ENCODE measurements at regions not wholly inside any gene's neighbourhood (a gene's known extent, or its start where the extent isn't known, plus 50 kb on each side); places are given as distances from the start of the nearest gene placed in this dataset.
"Not testable (repeated sequence)": the region's sequence is repeated elsewhere in the genome, so short reads cannot be mapped to it uniquely, and the experiment has no call there.

GRCh38 chr3:118805007-118805406 is 229.6 kb downstream of the IGSF11 start:
- WGBS, 2 donors: 42 to 54% methylated on average over 2 of the region's 2 CpGs
- TF ChIP-seq POLR2A (IDR thresholded peaks at IDR 0.05): no peak
- TF ChIP-seq CTCF (IDR thresholded peaks at IDR 0.05): no peak
- intact Hi-C loops (cut with DNase I; ENCODE audit: low total_unique reads): no loop called here
- no peak for DNase-seq (ENCODE audit: low spot score in 2 of 2)
- H3K4me3 ChIP-seq (ENCODE audit: low read depth, poor library complexity, severe bottlenecking): no peak overlapping the region

- no peak for TF ChIP-seq CTCF (IDR thresholded peaks at IDR 0.05)
- no peak for TF ChIP-seq POLR2A (IDR thresholded peaks at IDR 0.05)
- no peak overlapping the region for H3K4me3 ChIP-seq (ENCODE audit: low read depth, poor library complexity, severe bottlenecking)
- WGBS, 2 donors: 87 to 88% methylated on average over 5 of the region's 5 CpGs
- DNase-seq (ENCODE audit: low spot score in 2 of 2): no peak
- intact Hi-C loops (cut with DNase I; ENCODE audit: low total_unique reads): no loop called here
These were observed 228.2 kb downstream of the IGSF11 start for GRCh38 chr3:118806423-118806822.

- 92 to 95% methylated on average over 2 of the region's 2 CpGs for WGBS, 2 donors
- intact Hi-C loops (cut with DNase I; ENCODE audit: low total_unique reads); DNase-seq (ENCODE audit: low spot score in 2 of 2); H3K4me3 ChIP-seq (ENCODE audit: low read depth, poor library complexity, severe bottlenecking): not testable (repeated sequence)
These were observed 227.3 kb downstream of the IGSF11 start for GRCh38 chr3:118807349-118807748.

- H3K4me3 ChIP-seq (ENCODE audit: low read depth, poor library complexity, severe bottlenecking): no peak overlapping the region
- no peak for TF ChIP-seq CTCF (IDR thresholded peaks at IDR 0.05)
- no peak for TF ChIP-seq POLR2A (IDR thresholded peaks at IDR 0.05)
- no peak for DNase-seq (ENCODE audit: low spot score in 2 of 2)
- 53 to 70% methylated on average over 6 of the region's 6 CpGs for WGBS, 2 donors
- intact Hi-C loops (cut with DNase I; ENCODE audit: low total_unique reads): no loop called here
These were observed 225.9 kb downstream of the IGSF11 start for GRCh38 chr3:118808723-118809122.

GRCh38 chr3:118809696-118810498 is 224.7 kb downstream of the IGSF11 start:
- TF ChIP-seq CTCF (IDR thresholded peaks at IDR 0.05) (no peak), POLR2A (IDR thresholded peaks at IDR 0.05) (no peak)
- WGBS, 2 donors: 81 to 82% methylated on average over 9 of the region's 9 CpGs
- no peak overlapping the region for H3K4me3 ChIP-seq (ENCODE audit: low read depth, poor library complexity, severe bottlenecking)
- DNase-seq (ENCODE audit: low spot score in 2 of 2): no peak
- intact Hi-C loops (cut with DNase I; ENCODE audit: low total_unique reads): no loop called here

GRCh38 chr3:118810499-118811035 is 224.1 kb downstream of the IGSF11 start:
- intact Hi-C loops (cut with DNase I; ENCODE audit: low total_unique reads): no loop called here
- no peak for DNase-seq (ENCODE audit: low spot score in 2 of 2)
- no peak for TF ChIP-seq CTCF (IDR thresholded peaks at IDR 0.05)
- TF ChIP-seq POLR2A (IDR thresholded peaks at IDR 0.05): no peak
- 79% methylated on average over 10 of the region's 10 CpGs for WGBS, 2 donors
- no peak overlapping the region for H3K4me3 ChIP-seq (ENCODE audit: low read depth, poor library complexity, severe bottlenecking)

All from lower leg skin (tissue), 4 donors.